OCI-LY7 (cell line): ENCODE measurements at regions not wholly inside any gene's neighbourhood (a gene's known extent, or its start where the extent isn't known, plus 50 kb on each side); places are given as distances from the start of the nearest gene placed in this dataset.

Source experiments
- BruUV-seq: library from RNA; stranded (reverse); fragments of 400-500 nt; replicated peaks from 2 replicates; lab custom pipeline; 2021; lab: Mats Ljungman, UMichigan
- CTCF ChIA-PET: fragments of 300-600 bp; sonication (Branson Sonifier 250); formaldehyde crosslinking; loops from one replicate; lab custom pipeline; 2022; ENCODE audit warnings: antibody characterized with exemption; ENCODE audit not compliant: unreplicated experiment; lab: Charles Lee
- POLR2A ChIA-PET: fragments of 300-600 bp; sonication (Branson Sonifier 250); formaldehyde crosslinking; loops from one replicate; lab custom pipeline; 2022; ENCODE audit warnings: antibody characterized with exemption; lab: Charles Lee
- DNase-seq: peaks from one replicate; pipeline ENCODE4 v3.0.0-alpha.2; 2015; ENCODE audit warnings: low spot score
- H2AFZ ChIP-seq: fragments of 200-600 bp; sonication (generic), shearing (Covaris generic); 2 replicates; pipeline ENCODE4 v1.6.1; 2014; ENCODE audit warnings: mild to moderate bottlenecking, antibody characterized with exemption, low read length, moderate library complexity
- H3K27ac ChIP-seq: fragments of 200-600 bp; sonication (generic); 2 replicates; pipeline ENCODE4 v1.5.1; 2014; ENCODE audit warnings: mixed run types, low read depth, mild to moderate bottlenecking, moderate library complexity, low read length, inconsistent platforms; ENCODE audit not compliant: poor library complexity, severe bottlenecking
- H3K36me3 ChIP-seq: fragments of 200-600 bp; sonication (generic); 2 replicates; pipeline ENCODE4 v1.6.1; 2014; ENCODE audit warnings: mild to moderate bottlenecking, antibody characterized with exemption, low read length, moderate library complexity, mixed read lengths; ENCODE audit not compliant: insufficient read depth
- H3K4me1 ChIP-seq: fragments of 200-600 bp; sonication (generic); 2 replicates; pipeline ENCODE4 v1.5.1; 2014; ENCODE audit warnings: mild to moderate bottlenecking, low read length; ENCODE audit not compliant: insufficient read depth, poor library complexity, severe bottlenecking
- H3K4me2 ChIP-seq: fragments of 200-600 bp; sonication (generic); 2 replicates; pipeline ENCODE4 v1.6.1; 2014; ENCODE audit warnings: mild to moderate bottlenecking, low read length
- H3K4me3 ChIP-seq: fragments of 200-600 bp; sonication (generic); 2 replicates; pipeline ENCODE4 v1.5.1; 2014; ENCODE audit warnings: mild to moderate bottlenecking, low read depth, low read length; ENCODE audit not compliant: poor library complexity, severe bottlenecking
- H3K79me2 ChIP-seq: fragments of 200-600 bp; sonication (generic); 2 replicates; pipeline ENCODE4 v1.6.1; 2016; ENCODE audit warnings: low read depth, mild to moderate bottlenecking, low read length, moderate library complexity, mixed read lengths; ENCODE audit not compliant: insufficient read depth
- H3K9me2 ChIP-seq: fragments of 200-600 bp; sonication (generic); 2 replicates; pipeline ENCODE4 v1.6.1; 2016; ENCODE audit warnings: mild to moderate bottlenecking, low read length, mixed read lengths; ENCODE audit not compliant: insufficient read depth
- H3K9me3 ChIP-seq: fragments of 200-600 bp; sonication (generic); 2 replicates; pipeline ENCODE4 v1.6.1; 2014; ENCODE audit warnings: mild to moderate bottlenecking, mixed run types, low read length, mixed read lengths
- H4K20me1 ChIP-seq: fragments of 200-600 bp; sonication (generic); 2 replicates; pipeline ENCODE4 v1.6.1; 2014; ENCODE audit warnings: mild to moderate bottlenecking, antibody characterized with exemption, low read length, moderate library complexity, mixed read lengths; ENCODE audit not compliant: insufficient read depth
- CTCF ChIP-seq: fragments of 200-600 bp; sonication (generic); conservative IDR thresholded peaks from 2 replicates; pipeline ENCODE4 v1.5.1; 2014; ENCODE audit warnings: mild to moderate bottlenecking, antibody characterized with exemption, low read length, moderate library complexity, mixed read lengths
- EZH2phosphoT487 ChIP-seq: fragments of 200-600 bp; sonication (generic); IDR thresholded peaks from 2 replicates; pipeline ENCODE4 v1.6.1; 2018; ENCODE audit warnings: low read depth, borderline replicate concordance, mild to moderate bottlenecking, mixed run types, antibody characterized with exemption, low read length, moderate library complexity, mixed read lengths
- intact Hi-C: fragments of 100-400 bp; cut with micrococcal nuclease; formaldehyde crosslinking; loops from one replicate; pipeline ENCODE4 v1.10.0; 2022; ENCODE audit not compliant: unreplicated experiment

- DNase-seq, result no peak
- Histone ChIP-seq H3K9me2 (no peaks in the 10 kb centered on the region), H3K36me3 (no peaks in the 10 kb centered on the region), H2AFZ (no peak overlapping the region), H3K9me3 (no peaks in the 10 kb centered on the region), H4K20me1 (no peaks in the 10 kb centered on the region), H3K4me1 (no peaks in the 10 kb centered on the region), H3K4me2 (no peak overlapping the region), H3K79me2 (no peaks in the 10 kb centered on the region), H3K27ac (no peak overlapping the region), H3K4me3 (no peak overlapping the region)
- POLR2A ChIA-PET, result interaction anchor here (0.8 kb wide), 1 partner anchor 10 kb away, joined by 3 read pairs; no protein-coding TSS in a partner anchor
- TF ChIP-seq CTCF, result no peak
- TF ChIP-seq EZH2phosphoT487, result no peak
- no TSS peak for BruUV-seq
- CTCF ChIA-PET, result no interaction called here
- intact Hi-C loops, result no loop called here
Observed at GRCh38 chr2:198268519-198268918, 464.1 kb downstream of the PLCL1 start.

GRCh38 chr2:198259496-198259895 is 455.1 kb downstream of the PLCL1 start:
- no peaks in the 10 kb centered on the region for H3K79me2 ChIP-seq
- BruUV-seq, result no TSS peak

More at GRCh38 chr2:198259496-198259895, 455.1 kb downstream of the PLCL1 start:
- no peaks in the 10 kb centered on the region for H3K36me3 ChIP-seq
- no peaks in the 10 kb centered on the region for H3K4me1 ChIP-seq
- H2AFZ ChIP-seq, result no peak overlapping the region
- no peaks in the 10 kb centered on the region for H3K9me3 ChIP-seq
- TF ChIP-seq CTCF, result no peak
- no peak for TF ChIP-seq EZH2phosphoT487
- POLR2A ChIA-PET, result interaction anchor here (1.0 to 1.1 kb wide), 2 partner anchors 8 to 14 kb away, joined by 3 to 5 read pairs; no protein-coding TSS in a partner anchor
- H4K20me1 ChIP-seq, result no peaks in the 10 kb centered on the region
- no peak for DNase-seq
- no peak overlapping the region for H3K27ac ChIP-seq
- H3K9me2 ChIP-seq, result no peaks in the 10 kb centered on the region
- intact Hi-C loops, result no loop called here
- CTCF ChIA-PET, result no interaction called here
- H3K4me2 ChIP-seq, result no peak overlapping the region
- no peak overlapping the region for H3K4me3 ChIP-seq
